ENCODE measurements at regions not wholly inside any gene's neighbourhood (a gene's known extent, or its start where the extent isn't known, plus 50 kb on each side); places are given as distances from the start of the nearest gene placed in this dataset.

DNA sequence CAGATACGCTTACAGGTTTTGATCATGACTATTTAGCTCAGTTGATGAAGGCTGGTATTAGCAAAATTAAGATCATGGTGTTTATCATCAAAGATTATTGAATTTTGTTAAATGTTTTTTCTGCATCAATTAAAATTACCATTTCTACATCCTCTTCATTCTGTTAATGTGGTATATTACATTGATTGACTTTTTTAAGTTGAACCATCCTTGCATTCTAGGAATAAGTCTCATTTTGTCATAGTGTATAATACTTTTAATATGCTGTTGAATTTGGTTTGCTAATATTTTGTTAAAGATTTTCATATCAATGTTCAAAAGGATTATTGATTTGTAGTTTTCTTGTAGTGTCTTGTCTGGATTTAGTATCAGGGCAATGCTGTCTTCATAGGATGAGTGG, 142.4 kb downstream of the LYPLAL1 start (continued):
- no peak for TF ChIP-seq EZH2phosphoT487 (IDR thresholded peaks at IDR 0.05; ENCODE audit: borderline replicate concordance)
- no peak for TF ChIP-seq POLR2AphosphoS5 (IDR thresholded peaks at IDR 0.05; ENCODE audit: low read depth, low read length)
- TF ChIP-seq EZH2 (IDR thresholded peaks at IDR 0.05), result no peak
- TF ChIP-seq, protein P1, sequence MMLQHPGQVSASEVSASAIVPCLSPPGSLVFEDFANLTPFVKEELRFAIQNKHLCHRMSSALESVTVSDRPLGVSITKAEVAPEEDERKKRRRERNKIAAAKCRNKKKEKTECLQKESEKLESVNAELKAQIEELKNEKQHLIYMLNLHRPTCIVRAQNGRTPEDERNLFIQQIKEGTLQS (IDR thresholded peaks at IDR 0.05), result no peak
- TF ChIP-seq CBX3 (IDR thresholded peaks at IDR 0.05; ENCODE audit: low read depth), result no peak
- TF ChIP-seq SP1 (IDR thresholded peaks at IDR 0.05; ENCODE audit: low read depth), result no peak
- TF ChIP-seq ZNF274 (IDR thresholded peaks at IDR 0.05; ENCODE audit: low read depth, low read length), result no peak

DNA sequence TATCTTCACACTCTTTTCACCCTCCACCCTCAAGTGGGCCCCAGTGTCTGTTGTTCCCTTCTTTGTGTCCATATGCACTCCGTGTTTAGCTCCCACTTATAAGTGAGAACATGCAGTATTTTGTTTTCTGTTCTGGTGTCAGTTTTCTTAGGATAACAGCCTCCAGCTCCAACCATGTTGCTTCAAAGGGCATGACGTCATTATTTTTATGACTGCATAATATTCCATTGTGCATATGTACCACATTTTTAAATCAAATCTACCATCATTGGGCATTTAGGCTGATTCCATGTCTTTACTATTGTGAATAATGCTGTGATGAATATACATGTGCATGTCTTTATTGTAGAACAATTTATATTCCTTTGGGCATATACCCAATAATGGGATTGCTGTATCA, 140.3 kb downstream of the LYPLAL1 start:
- H3K27me3 ChIP-seq (ENCODE audit: insufficient read depth, low read length), result no peaks in the 10 kb centered on the region
- DNase-seq (ENCODE audit: low read depth, low spot score), result no peak
- peak overlapping the region; percentile 45; the same call in 1 of the 2 replicates for H3K27ac ChIP-seq (ENCODE audit: low read depth, low read length)
- ChIA-PET POLR2A (no interaction called here), RAD21 (ENCODE audit: low non-redundant PET in 1 of 2, low total read pairs in 2 of 2, uncharacterized antibody in 2 of 2, unreplicated experiment in 2 of 2) (no interaction called here), CTCF (no interaction called here)
- H3K4me1 ChIP-seq (ENCODE audit: control insufficient read depth in 1 of 2, insufficient read depth in 2 of 2, low read length in 2 of 2), result peaks cover 18 to 25% of the 10 kb centered on the region in 2 experiments; a peak in 3 of 4 replicates
- no peaks in the 10 kb centered on the region for H3K9me2 ChIP-seq (ENCODE audit: insufficient read depth)
- H3K4me2 ChIP-seq (ENCODE audit: low read length), result no peak overlapping the region
- no peaks in the 10 kb centered on the region for H3K36me3 ChIP-seq (ENCODE audit: control insufficient read depth in 1 of 2, insufficient read depth in 2 of 2, low read length in 2 of 2)
- no peak overlapping the region for H3K9ac ChIP-seq (ENCODE audit: low read length)
- H3K79me2 ChIP-seq (ENCODE audit: insufficient read depth, low read length), result no peaks in the 10 kb centered on the region
- ATAC-seq, result no peak
- no TSS peak for BruUV-seq (replicated peaks)
- no peaks in the 10 kb centered on the region for H4K20me1 ChIP-seq (ENCODE audit: insufficient read depth)
- no peak overlapping the region for H3K4me3 ChIP-seq (replicated peaks in 1 of 2; ENCODE audit: low read depth in 1 of 2, low read length in 2 of 2)
- no peaks in the 10 kb centered on the region for H3K9me3 ChIP-seq (ENCODE audit: control insufficient read depth in 1 of 2, insufficient read depth in 1 of 2, low read depth in 1 of 2, low read length in 2 of 2)
- intact Hi-C loops (cut with micrococcal nuclease), result no loop called here
- no peak overlapping the region for H2AFZ ChIP-seq (ENCODE audit: low read depth, low read length, poor library complexity, severe bottlenecking)
- TF ChIP-seq, protein P2, sequence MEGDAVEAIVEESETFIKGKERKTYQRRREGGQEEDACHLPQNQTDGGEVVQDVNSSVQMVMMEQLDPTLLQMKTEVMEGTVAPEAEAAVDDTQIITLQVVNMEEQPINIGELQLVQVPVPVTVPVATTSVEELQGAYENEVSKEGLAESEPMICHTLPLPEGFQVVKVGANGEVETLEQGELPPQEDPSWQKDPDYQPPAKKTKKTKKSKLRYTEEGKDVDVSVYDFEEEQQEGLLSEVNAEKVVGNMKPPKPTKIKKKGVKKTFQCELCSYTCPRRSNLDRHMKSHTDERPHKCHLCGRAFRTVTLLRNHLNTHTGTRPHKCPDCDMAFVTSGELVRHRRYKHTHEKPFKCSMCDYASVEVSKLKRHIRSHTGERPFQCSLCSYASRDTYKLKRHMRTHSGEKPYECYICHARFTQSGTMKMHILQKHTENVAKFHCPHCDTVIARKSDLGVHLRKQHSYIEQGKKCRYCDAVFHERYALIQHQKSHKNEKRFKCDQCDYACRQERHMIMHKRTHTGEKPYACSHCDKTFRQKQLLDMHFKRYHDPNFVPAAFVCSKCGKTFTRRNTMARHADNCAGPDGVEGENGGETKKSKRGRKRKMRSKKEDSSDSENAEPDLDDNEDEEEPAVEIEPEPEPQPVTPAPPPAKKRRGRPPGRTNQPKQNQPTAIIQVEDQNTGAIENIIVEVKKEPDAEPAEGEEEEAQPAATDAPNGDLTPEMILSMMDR (IDR thresholded peaks at IDR 0.05 in 2 of 3, conservative IDR thresholded peaks at IDR 0.05 in 1 of 3; ENCODE audit: borderline replicate concordance in 1 of 3, insufficient read depth in 1 of 3, low read depth in 2 of 3, low read length in 2 of 3), result no peak
- TF ChIP-seq CEBPB (IDR thresholded peaks at IDR 0.05; ENCODE audit: low read depth) (no peak), SP1 (IDR thresholded peaks at IDR 0.05; ENCODE audit: low read depth) (no peak), EZH2 (IDR thresholded peaks at IDR 0.05) (no peak), YY1 (IDR thresholded peaks at IDR 0.05; ENCODE audit: extremely low read depth, insufficient replicate concordance, low read depth, low read length) (no peak), EGR1 (IDR thresholded peaks at IDR 0.05; ENCODE audit: low read depth) (no peak), ZFX (IDR thresholded peaks at IDR 0.05) (no peak), ZNF274 (IDR thresholded peaks at IDR 0.05; ENCODE audit: low read depth, low read length) (no peak), JUND (IDR thresholded peaks at IDR 0.05) (no peak), POLR2AphosphoS5 (IDR thresholded peaks at IDR 0.05; ENCODE audit: low read depth, low read length) (no peak), FOSL1 (IDR thresholded peaks at IDR 0.05; ENCODE audit: low read depth) (no peak)
- TF ChIP-seq, protein P1 (IDR thresholded peaks at IDR 0.05), result no peak
- TF ChIP-seq, protein P3, sequence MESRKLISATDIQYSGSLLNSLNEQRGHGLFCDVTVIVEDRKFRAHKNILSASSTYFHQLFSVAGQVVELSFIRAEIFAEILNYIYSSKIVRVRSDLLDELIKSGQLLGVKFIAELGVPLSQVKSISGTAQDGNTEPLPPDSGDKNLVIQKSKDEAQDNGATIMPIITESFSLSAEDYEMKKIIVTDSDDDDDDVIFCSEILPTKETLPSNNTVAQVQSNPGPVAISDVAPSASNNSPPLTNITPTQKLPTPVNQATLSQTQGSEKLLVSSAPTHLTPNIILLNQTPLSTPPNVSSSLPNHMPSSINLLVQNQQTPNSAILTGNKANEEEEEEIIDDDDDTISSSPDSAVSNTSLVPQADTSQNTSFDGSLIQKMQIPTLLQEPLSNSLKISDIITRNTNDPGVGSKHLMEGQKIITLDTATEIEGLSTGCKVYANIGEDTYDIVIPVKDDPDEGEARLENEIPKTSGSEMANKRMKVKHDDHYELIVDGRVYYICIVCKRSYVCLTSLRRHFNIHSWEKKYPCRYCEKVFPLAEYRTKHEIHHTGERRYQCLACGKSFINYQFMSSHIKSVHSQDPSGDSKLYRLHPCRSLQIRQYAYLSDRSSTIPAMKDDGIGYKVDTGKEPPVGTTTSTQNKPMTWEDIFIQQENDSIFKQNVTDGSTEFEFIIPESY (IDR thresholded peaks at IDR 0.05; ENCODE audit: extremely low read depth, insufficient replicate concordance, low read length), result no peak
- TF ChIP-seq, protein P4, sequence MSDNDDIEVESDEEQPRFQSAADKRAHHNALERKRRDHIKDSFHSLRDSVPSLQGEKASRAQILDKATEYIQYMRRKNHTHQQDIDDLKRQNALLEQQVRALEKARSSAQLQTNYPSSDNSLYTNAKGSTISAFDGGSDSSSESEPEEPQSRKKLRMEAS (IDR thresholded peaks at IDR 0.05), result no peak

Data from HCT116 (cell line).